ENCODE measurements at regions not wholly inside any gene's neighbourhood (a gene's known extent, or its start where the extent isn't known, plus 50 kb on each side); places are given as distances from the start of the nearest gene placed in this dataset.
"Not testable (repeated sequence)": the region's sequence is repeated elsewhere in the genome, so short reads cannot be mapped to it uniquely, and the experiment has no call there.

DNA sequence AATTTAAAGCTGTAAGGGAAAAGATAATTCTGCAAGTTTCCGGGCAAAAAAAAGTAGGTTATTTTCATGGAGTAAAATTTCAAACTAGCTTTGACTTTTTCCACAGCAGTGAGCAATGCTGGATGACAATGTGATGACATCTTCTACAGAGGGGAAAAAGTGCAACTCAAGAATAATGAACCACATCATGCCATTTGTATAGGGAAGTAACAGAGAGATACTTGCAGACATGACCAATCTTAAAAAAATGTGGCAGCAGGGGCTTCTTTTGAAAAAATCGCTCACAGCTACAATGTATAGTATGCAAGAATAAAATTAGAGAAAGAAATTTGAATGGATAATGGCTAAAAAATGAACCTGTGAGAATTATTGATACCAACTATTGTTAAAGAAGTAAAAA is 115.5 kb downstream of the DHRS2 start:
- no peak for DNase-seq (ENCODE audit: low spot score)

DNA sequence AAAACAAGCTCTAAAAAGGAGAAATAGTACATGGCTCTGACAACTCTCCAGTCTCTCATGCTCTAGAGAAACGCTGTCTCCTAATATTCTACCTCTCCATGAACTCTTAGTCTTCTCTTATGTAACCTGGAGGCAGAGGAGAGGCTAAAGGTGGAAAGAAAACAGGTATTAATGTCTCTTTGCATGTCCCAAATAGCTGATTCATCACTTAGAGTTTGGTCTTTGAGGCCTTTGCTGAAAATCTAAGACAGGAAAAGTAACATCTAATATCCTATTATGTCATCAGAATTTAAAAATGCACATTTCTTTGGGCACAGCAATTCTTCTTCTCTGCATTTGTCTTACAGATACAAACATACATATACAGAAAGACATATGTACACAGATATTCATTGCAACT is 127.2 kb downstream of the DHRS2 start:
- no peak for DNase-seq (ENCODE audit: low spot score)

DNA sequence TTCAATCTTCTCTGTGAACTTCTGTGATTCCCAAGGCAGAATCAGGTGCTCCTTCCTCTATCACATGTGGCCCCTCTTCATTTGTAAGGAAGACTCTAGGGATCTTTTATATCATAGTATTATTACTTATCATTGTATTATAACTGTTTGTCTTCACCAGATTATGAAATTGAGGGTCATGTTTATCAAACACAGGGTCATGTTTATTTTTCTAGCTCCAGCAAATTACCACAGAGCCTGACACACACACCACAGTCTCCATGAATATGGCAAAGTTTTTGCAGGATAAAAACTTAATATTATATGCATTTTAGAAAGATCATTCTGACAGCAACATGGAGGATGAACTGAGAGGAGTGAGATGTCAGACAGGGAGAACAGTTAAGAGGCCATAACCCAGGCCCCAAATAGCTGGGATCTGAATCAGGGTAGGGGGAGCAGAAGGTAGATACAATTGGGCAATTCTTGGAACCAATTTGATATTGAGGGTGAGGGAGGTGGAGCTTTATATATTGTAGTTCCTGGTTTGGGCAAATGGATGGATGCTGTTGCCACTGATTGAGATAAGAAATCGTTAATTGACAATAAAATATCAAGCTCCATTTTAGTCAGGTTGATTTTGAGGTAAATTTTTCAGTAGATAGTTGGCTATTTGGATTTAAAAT is 130.7 kb downstream of the DHRS2 start:
- DNase-seq (ENCODE audit: low spot score) = no peak

- not testable (repeated sequence) for DNase-seq (ENCODE audit: low spot score)
Measured at GRCh38 chr14:23769221-23769728, 133.1 kb downstream of the DHRS2 start.

GRCh38 chr14:23773981-23774380 is 137.8 kb downstream of the DHRS2 start:
- DNase-seq (ENCODE audit: low spot score) = no peak

- no peak for DNase-seq (ENCODE audit: low spot score)
Measured at GRCh38 chr14:23776296-23776695, 140.1 kb downstream of the DHRS2 start.

- no peak for DNase-seq (ENCODE audit: low spot score)
Measured at GRCh38 chr14:23785208-23785607, 149.0 kb downstream of the DHRS2 start.

- DNase-seq (ENCODE audit: low spot score) = no peak
Measured at GRCh38 chr14:23787436-23787835, 151.3 kb downstream of the DHRS2 start.

- no peak for DNase-seq (ENCODE audit: low spot score)
Measured at GRCh38 chr14:23789696-23790095, 153.5 kb downstream of the DHRS2 start.

GRCh38 chr14:23793532-23793931 is 157.4 kb downstream of the DHRS2 start:
- no peak for DNase-seq (ENCODE audit: low spot score)

GRCh38 chr14:23800811-23801210 is 152.8 kb upstream of the DHRS4 start:
- DNase-seq (ENCODE audit: low spot score) = no peak

DNA sequence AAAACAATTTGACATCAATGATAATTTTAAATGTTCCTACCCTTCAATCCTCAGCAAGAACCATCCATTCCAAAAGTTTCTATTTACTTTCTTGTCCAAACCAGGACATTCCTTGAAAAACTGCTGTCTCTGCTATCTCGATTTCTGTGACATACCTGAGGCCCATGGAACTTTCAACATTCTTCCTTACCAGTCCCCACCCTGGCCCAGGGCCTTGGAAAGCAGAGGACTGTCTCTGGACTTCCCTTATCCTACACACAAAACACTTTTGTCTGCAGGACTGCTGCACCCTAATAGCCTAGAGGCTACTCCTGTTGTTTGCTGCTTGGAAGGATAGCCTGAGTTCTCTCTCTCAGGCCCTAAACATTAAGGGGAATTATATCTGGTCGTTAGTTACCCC is 151.8 kb upstream of the DHRS4 start:
- no peak for DNase-seq (ENCODE audit: low spot score)

- DNase-seq (ENCODE audit: low spot score) = no peak
Measured at GRCh38 chr14:23804817-23805216, 148.8 kb upstream of the DHRS4 start.

DNA sequence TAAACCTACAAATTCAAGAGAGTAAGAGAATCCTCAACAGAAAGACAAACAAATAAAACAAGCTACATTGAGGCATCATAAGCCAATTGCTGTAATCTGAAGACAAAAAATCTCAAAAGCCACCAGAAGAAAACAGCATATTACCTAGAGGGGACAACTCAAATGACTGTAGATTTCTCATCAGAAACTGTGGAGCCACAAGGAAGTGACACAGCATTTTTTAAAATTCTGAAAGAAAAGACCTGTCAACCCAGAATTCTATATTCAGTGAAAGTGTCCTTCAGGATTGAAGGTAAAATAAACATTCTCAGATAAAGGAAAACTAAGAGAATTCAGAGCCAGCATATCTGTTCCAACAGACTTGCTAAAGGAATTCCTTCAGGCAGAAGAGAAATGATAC is 147.8 kb upstream of the DHRS4 start:
- DNase-seq (ENCODE audit: low spot score) = no peak

DNA sequence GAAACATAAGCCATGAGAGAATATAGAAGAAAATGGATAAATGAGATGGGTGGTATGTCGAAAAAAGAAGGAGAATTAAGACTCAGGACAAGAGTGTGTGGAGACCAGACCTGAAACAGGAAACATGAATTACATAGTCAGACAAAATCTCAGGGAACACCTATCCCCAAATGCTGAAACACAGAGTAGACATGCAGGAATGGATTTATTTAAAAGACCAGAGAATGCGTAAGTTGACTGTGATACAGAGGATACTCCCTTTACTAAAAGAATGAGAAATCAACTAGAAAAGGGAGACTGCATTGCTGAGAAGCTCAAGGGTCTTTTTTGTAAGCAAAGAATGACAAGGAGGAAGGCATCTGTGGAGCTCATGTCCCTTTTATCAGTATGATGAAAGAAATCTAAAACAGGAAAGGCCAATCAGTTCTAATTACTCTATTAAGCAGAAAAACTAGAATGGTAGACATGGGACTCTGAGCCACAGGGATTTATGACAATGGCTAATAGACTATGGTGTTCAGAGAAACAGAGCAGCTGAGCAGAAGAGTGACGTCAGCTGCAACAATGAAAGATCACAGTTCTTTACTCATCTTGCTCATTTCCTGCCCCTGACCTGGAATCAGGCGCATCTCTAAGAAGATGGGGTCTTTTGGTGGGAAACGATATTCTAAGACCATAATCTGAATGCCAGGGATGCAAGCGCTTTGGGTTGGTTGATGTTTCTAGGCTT is 138.9 kb upstream of the DHRS4 start:
- DNase-seq (ENCODE audit: low spot score) = no peak

GRCh38 chr14:23816371-23816770 is 137.2 kb upstream of the DHRS4 start:
- no peak for DNase-seq (ENCODE audit: low spot score)

- DNase-seq (ENCODE audit: low spot score) = no peak
Measured at GRCh38 chr14:23817164-23817767, 136.3 kb upstream of the DHRS4 start.

GRCh38 chr14:23827100-23827892 is 126.3 kb upstream of the DHRS4 start:
- DNase-seq (ENCODE audit: low spot score) = no peak

GRCh38 chr14:23828001-23828400 is 125.6 kb upstream of the DHRS4 start:
- DNase-seq (ENCODE audit: low spot score) = no peak

- no peak for DNase-seq (ENCODE audit: low spot score)
Measured at GRCh38 chr14:23828616-23829015, 125.0 kb upstream of the DHRS4 start.

DNA sequence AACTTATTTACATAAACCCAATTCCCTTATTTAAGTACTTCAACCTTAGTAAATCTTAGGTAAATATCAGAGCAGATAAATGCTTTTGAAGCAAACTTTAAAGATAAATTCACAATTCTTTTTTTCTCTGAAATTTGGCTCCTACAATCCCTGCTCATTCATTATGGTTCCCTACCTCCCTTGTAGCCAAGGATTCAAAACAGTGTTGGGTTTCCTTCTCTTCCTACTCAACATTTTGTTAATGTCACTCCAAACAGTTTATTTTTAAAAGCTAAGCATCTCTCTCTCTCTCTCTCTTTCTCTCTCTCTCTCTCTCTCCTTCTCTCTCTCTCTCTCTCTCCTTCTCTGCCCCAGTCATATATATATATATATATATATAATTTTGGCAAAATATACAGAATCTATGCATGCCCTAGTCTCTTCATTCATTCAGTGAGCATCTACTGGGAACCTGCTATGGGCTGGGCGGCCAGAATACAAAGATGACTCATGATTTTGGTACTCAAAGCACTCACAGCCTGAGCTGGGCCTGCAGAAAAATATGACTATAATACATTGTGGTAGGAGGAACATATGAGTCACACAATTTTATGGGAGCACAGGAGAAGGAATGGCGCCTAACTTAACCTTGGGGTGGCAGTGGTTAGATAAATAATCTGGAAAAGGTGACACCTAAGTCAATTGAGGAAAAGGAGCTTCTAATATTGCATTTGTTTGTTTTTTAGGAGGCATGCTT is 123.7 kb upstream of the DHRS4 start:
- DNase-seq (ENCODE audit: low spot score) = no peak

GRCh38 chr14:23831596-23831995 is 122.0 kb upstream of the DHRS4 start:
- no peak for DNase-seq (ENCODE audit: low spot score)
